ENCODE measurements at regions not wholly inside any gene's neighbourhood (a gene's known extent, or its start where the extent isn't known, plus 50 kb on each side); places are given as distances from the start of the nearest gene placed in this dataset.

GRCh38 chr2:2638547-2639220 lies 307.6 kb upstream of the MYT1L start (continued):
- TF ChIP-seq, protein P1, sequence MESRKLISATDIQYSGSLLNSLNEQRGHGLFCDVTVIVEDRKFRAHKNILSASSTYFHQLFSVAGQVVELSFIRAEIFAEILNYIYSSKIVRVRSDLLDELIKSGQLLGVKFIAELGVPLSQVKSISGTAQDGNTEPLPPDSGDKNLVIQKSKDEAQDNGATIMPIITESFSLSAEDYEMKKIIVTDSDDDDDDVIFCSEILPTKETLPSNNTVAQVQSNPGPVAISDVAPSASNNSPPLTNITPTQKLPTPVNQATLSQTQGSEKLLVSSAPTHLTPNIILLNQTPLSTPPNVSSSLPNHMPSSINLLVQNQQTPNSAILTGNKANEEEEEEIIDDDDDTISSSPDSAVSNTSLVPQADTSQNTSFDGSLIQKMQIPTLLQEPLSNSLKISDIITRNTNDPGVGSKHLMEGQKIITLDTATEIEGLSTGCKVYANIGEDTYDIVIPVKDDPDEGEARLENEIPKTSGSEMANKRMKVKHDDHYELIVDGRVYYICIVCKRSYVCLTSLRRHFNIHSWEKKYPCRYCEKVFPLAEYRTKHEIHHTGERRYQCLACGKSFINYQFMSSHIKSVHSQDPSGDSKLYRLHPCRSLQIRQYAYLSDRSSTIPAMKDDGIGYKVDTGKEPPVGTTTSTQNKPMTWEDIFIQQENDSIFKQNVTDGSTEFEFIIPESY (IDR thresholded peaks at IDR 0.05), result no peak
- TF ChIP-seq EGR1 (IDR thresholded peaks at IDR 0.05; ENCODE audit: low read depth in 2 of 2) (no peak), GABPA (IDR thresholded peaks at IDR 0.05 in 1 of 2, conservative IDR thresholded peaks at IDR 0.05 in 1 of 2) (no peak)

DNA sequence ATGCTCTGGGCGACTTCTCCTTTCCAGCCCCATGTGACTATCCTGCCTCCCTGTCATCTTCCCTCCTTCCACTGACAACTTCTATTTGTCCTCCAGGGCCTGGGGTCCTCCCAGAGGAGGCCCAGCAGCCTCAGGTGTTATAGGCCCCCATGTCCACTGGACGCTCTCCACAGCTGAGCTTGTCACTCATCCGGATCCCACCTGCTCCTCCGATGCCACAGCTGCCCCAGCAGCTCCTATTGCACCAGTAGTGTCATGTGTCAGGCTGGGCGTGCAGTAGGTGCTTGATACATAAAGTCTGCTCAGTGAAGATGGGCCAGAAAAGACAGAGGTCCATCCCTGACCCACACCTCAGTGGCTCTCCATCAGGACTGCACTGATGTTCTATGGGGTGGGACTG lies 305.7 kb upstream of the MYT1L start:
- 90% methylated on average over 5 of the region's 5 CpGs for WGBS
- Histone ChIP-seq H3K36me3 (ENCODE audit: control insufficient read depth in 4 of 4, insufficient read depth in 3 of 4, low read depth in 1 of 4, low read length in 3 of 4) (no peaks in the 10 kb centered on the region), H3K27me3 (ENCODE audit: control insufficient read depth in 4 of 4, insufficient read depth in 4 of 4, low read length in 3 of 4) (peaks cover 0 to 4% (median 0%) of the 10 kb centered on the region in 4 donors), H3K9me3 (ENCODE audit: control insufficient read depth in 4 of 4, low read length in 3 of 4) (no peaks in the 10 kb centered on the region), H3K4me1 (ENCODE audit: control insufficient read depth in 4 of 4, insufficient read depth in 4 of 4, low read length in 3 of 4) (no peaks in the 10 kb centered on the region), H3K27ac (ENCODE audit: low read depth in 1 of 2, low read length in 2 of 2) (no peak overlapping the region), H3K9ac (ENCODE audit: low read depth in 1 of 2, low read length in 2 of 2) (no peak overlapping the region), H3K4me3 (ENCODE audit: low read depth in 1 of 3, low read length in 3 of 3) (no peak overlapping the region)
- no peak for TF ChIP-seq FOXA2 (IDR thresholded peaks at IDR 0.05)
- TF ChIP-seq, protein P1 (IDR thresholded peaks at IDR 0.05), result no peak
- TF ChIP-seq HNF4G (IDR thresholded peaks at IDR 0.05), result no peak
- no peak for DNase-seq (ENCODE audit: low spot score)

DNA sequence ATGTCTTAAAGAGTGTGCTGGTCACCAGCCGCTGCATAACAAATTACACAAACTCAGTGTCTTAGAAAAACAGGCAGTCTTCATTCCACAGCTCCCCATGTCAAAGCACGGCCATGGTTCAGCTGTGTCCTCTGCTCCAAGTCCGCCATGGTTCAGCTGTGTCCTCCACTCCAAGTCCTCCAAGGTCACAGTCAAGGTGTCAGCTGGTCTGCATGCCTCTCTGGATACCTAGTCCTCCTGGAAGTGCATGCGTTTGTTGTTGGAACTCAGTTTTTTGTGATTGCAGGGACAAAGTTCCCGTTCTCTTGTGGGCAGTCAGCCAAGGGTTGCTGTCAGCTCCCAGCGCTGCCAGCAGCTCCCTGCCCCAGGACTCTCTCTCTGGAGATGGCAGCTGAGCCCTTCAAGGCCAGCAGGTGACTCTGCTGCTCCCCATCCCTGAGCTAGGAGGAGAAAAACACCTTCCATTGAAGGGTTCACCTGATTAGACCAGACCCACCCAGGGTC lies 304.0 kb upstream of the MYT1L start:
- Histone ChIP-seq H3K36me3 (ENCODE audit: control insufficient read depth in 4 of 4, insufficient read depth in 3 of 4, low read depth in 1 of 4, low read length in 3 of 4) (no peaks in the 10 kb centered on the region), H3K27ac (ENCODE audit: low read depth in 1 of 2, low read length in 2 of 2) (no peak overlapping the region), H3K9ac (ENCODE audit: low read depth in 1 of 2, low read length in 2 of 2) (no peak overlapping the region), H3K27me3 (ENCODE audit: control insufficient read depth in 4 of 4, insufficient read depth in 4 of 4, low read length in 3 of 4) (peaks cover 0 to 4% (median 2%) of the 10 kb centered on the region in 4 donors), H3K4me3 (ENCODE audit: low read depth in 1 of 3, low read length in 3 of 3) (no peak overlapping the region), H3K4me1 (ENCODE audit: control insufficient read depth in 4 of 4, insufficient read depth in 4 of 4, low read length in 3 of 4) (no peaks in the 10 kb centered on the region), H3K9me3 (ENCODE audit: control insufficient read depth in 4 of 4, low read length in 3 of 4) (no peaks in the 10 kb centered on the region)
- no peak for DNase-seq (ENCODE audit: low spot score)
- TF ChIP-seq SP1 (IDR thresholded peaks at IDR 0.05) (no peak), HNF4A (conservative IDR thresholded peaks at IDR 0.05) (peak in 1 of 2 donors; percentile 29)
- 62% methylated on average over 6 of the region's 6 CpGs for WGBS

DNA sequence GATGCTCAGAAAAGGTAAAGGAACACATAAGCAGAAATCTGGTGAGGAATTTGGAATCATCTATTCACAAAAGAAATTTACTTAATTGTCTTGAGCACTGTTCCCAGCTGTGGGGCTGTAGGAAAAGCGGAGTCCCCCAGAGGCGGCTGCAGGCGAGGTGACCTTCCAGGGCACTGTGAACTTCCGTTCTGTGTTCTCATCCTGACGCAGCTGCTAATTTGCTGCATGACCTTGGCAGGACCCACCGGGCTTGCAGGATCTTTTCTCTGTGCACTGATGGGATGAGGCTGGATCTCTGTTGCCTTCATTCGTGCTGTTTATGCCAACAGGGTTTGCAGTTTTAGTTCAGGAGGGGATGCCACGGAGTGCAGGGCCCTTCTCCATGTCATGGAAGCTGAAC lies 301.9 kb upstream of the MYT1L start:
- no peak overlapping the region for H3K4me3 ChIP-seq (ENCODE audit: low read depth in 1 of 3, low read length in 3 of 3)
- no peaks in the 10 kb centered on the region for H3K9me3 ChIP-seq (ENCODE audit: control insufficient read depth in 4 of 4, low read length in 3 of 4)
- H3K27ac ChIP-seq (ENCODE audit: low read depth in 1 of 2, low read length in 2 of 2), result no peak overlapping the region
- no peaks in the 10 kb centered on the region for H3K4me1 ChIP-seq (ENCODE audit: control insufficient read depth in 4 of 4, insufficient read depth in 4 of 4, low read length in 3 of 4)
- H3K36me3 ChIP-seq (ENCODE audit: control insufficient read depth in 4 of 4, insufficient read depth in 3 of 4, low read depth in 1 of 4, low read length in 3 of 4), result no peaks in the 10 kb centered on the region
- TF ChIP-seq NR2F2 (IDR thresholded peaks at IDR 0.05) (peak; percentile 71), EGR1 (IDR thresholded peaks at IDR 0.05; ENCODE audit: low read depth in 2 of 2) (no peak), YY1 (IDR thresholded peaks at IDR 0.05) (no peak), REST (IDR thresholded peaks at IDR 0.05) (no peak)
- TF ChIP-seq, protein P1 (IDR thresholded peaks at IDR 0.05), result no peak
- DNase-seq (ENCODE audit: low spot score), result no peak
- no peak overlapping the region for H3K9ac ChIP-seq (ENCODE audit: low read depth in 1 of 2, low read length in 2 of 2)
- 52% methylated on average over 8 of the region's 8 CpGs for WGBS
- peaks cover 0 to 4% (median 2%) of the 10 kb centered on the region in 4 donors for H3K27me3 ChIP-seq (ENCODE audit: control insufficient read depth in 4 of 4, insufficient read depth in 4 of 4, low read length in 3 of 4)

All from liver (tissue), 7 donors.